Left lobe of liver (tissue), 2 donors: ENCODE measurements at regions not wholly inside any gene's neighbourhood (a gene's known extent, or its start where the extent isn't known, plus 50 kb on each side); places are given as distances from the start of the nearest gene placed in this dataset.
A peak's percentile ranks its signal among the peaks of the same experiment; 100 is the strongest.
"Not testable (repeated sequence)": the region's sequence is repeated elsewhere in the genome, so short reads cannot be mapped to it uniquely, and the experiment has no call there.

Experiments used
- ATAC-seq: fragments of 200-7000 bp; cut with Tn5 transposase; one replicate; pipeline ENCODE4 v1.9.1; 2020; ENCODE audit warnings: mild to moderate bottlenecking, moderate library complexity
- DNase-seq: peaks from one replicate; pipeline ENCODE4 v3.0.0-alpha.2; 2020; ENCODE audit warnings: low spot score
- donor health status: DM: no; HTN: no; CAD: no; lungs with moderate emphysema.
- donor health status: DM: no; HTN: yes; CAD: no.

- peak; percentile 35 for ATAC-seq
These were observed 166.9 kb downstream of the CWH43 start for GRCh38 chr4:49153011-49153410.

GRCh38 chr4:49154308-49155103 lies 168.4 kb downstream of the CWH43 start:
- peak; percentile 69 for ATAC-seq
- DNase-seq: not testable (repeated sequence)

More at GRCh38 chr4:49153011-49153410, 166.9 kb downstream of the CWH43 start:
- not testable (repeated sequence) for DNase-seq

GRCh38 chr4:49155270-49155669 lies 169.2 kb downstream of the CWH43 start:
- ATAC-seq, DNase-seq: not testable (repeated sequence)

GRCh38 chr4:49156309-49156708 lies 170.2 kb downstream of the CWH43 start:
- peak; percentile 19 for ATAC-seq
- DNase-seq: not testable (repeated sequence)

- DNase-seq, ATAC-seq: not testable (repeated sequence)
These were observed 171.6 kb downstream of the CWH43 start for GRCh38 chr4:49157630-49158029.

- DNase-seq, ATAC-seq: not testable (repeated sequence)
These were observed 175.1 kb downstream of the CWH43 start for GRCh38 chr4:49161111-49161541.

GRCh38 chr4:49164916-49165315 lies 178.8 kb downstream of the CWH43 start:
- not testable (repeated sequence) for ATAC-seq, DNase-seq

GRCh38 chr4:49177847-49178246 lies 191.8 kb downstream of the CWH43 start:
- not testable (repeated sequence) for ATAC-seq, DNase-seq

GRCh38 chr4:49181088-49181487 lies 195.0 kb downstream of the CWH43 start:
- not testable (repeated sequence) for DNase-seq, ATAC-seq

GRCh38 chr4:49211396-49212194 lies 225.5 kb downstream of the CWH43 start:
- DNase-seq, ATAC-seq: not testable (repeated sequence)

GRCh38 chr4:49213250-49213649 lies 227.2 kb downstream of the CWH43 start:
- not testable (repeated sequence) for DNase-seq, ATAC-seq

GRCh38 chr4:49213750-49214149 lies 227.7 kb downstream of the CWH43 start:
- ATAC-seq, DNase-seq: not testable (repeated sequence)

- not testable (repeated sequence) for DNase-seq, ATAC-seq
These were observed 228.5 kb downstream of the CWH43 start for GRCh38 chr4:49214453-49215081.

GRCh38 chr4:49215082-49215479 lies 229.0 kb downstream of the CWH43 start:
- not testable (repeated sequence) for ATAC-seq, DNase-seq

GRCh38 chr4:49216606-49217005 lies 230.5 kb downstream of the CWH43 start:
- not testable (repeated sequence) for ATAC-seq, DNase-seq

GRCh38 chr4:49217492-49217891 lies 231.4 kb downstream of the CWH43 start:
- DNase-seq: no peak
- no peak for ATAC-seq

- DNase-seq, ATAC-seq: not testable (repeated sequence)
These were observed 232.0 kb downstream of the CWH43 start for GRCh38 chr4:49218094-49218493.

GRCh38 chr4:49218931-49219330 lies 232.9 kb downstream of the CWH43 start:
- not testable (repeated sequence) for ATAC-seq, DNase-seq

- not testable (repeated sequence) for DNase-seq
These were observed 233.6 kb downstream of the CWH43 start for GRCh38 chr4:49219489-49220225.

GRCh38 chr4:49221209-49221608 lies 235.1 kb downstream of the CWH43 start:
- ATAC-seq (no peak), DNase-seq (no peak)

More at GRCh38 chr4:49219489-49220225, 233.6 kb downstream of the CWH43 start:
- ATAC-seq: not testable (repeated sequence)
